NCI-H128 (cell line): ENCODE measurements at regions not wholly inside any gene's neighbourhood (a gene's known extent, or its start where the extent isn't known, plus 50 kb on each side); places are given as distances from the start of the nearest gene placed in this dataset.

Source experiments
- DNase-seq: peaks from one replicate; lab custom pipeline; 2025; ENCODE audit not compliant: unreplicated experiment; lab: John Stamatoyannopoulos, UW

GRCh38 chr19:34305221-34306083 lies 51.1 kb downstream of the GARRE1 start:
- no peak for DNase-seq

- DNase-seq, result no peak
Observed at GRCh38 chr19:34306213-34306661, 51.9 kb downstream of the GARRE1 start.

GRCh38 chr19:34306824-34307223 lies 52.5 kb downstream of the GARRE1 start:
- DNase-seq, result no peak

GRCh38 chr19:34308381-34309367 lies 54.3 kb downstream of the GARRE1 start:
- DNase-seq, result no peak

GRCh38 chr19:34309368-34310138 lies 55.2 kb downstream of the GARRE1 start:
- no peak for DNase-seq

- DNase-seq, result peak; percentile 3
Observed at GRCh38 chr19:34310494-34310981, 54.5 kb upstream of the GPI start.

- DNase-seq, result no peak
Observed at GRCh38 chr19:34313188-34313587, 51.8 kb upstream of the GPI start.

GRCh38 chr19:34314437-34315313 lies 50.3 kb upstream of the GPI start:
- DNase-seq, result no peak
